NCI-H460 (cell line): ENCODE measurements at regions not wholly inside any gene's neighbourhood (a gene's known extent, or its start where the extent isn't known, plus 50 kb on each side); places are given as distances from the start of the nearest gene placed in this dataset.
"Not testable (repeated sequence)": the region's sequence is repeated elsewhere in the genome, so short reads cannot be mapped to it uniquely, and the experiment has no call there.

Experiments
- DNase-seq: peaks from one replicate; pipeline ENCODE4 v3.0.0-alpha.2; 2016; ENCODE audit warnings: low read depth; ENCODE audit errors: extremely low read depth

- no peak for DNase-seq
These were observed 122.9 kb downstream of the METRNL start for GRCh38 chr17:83202002-83203000.

- DNase-seq = no peak
These were observed 123.7 kb downstream of the METRNL start for GRCh38 chr17:83203073-83203471.

- no peak for DNase-seq
These were observed 124.2 kb downstream of the METRNL start for GRCh38 chr17:83203472-83204221.

- no peak for DNase-seq
These were observed 124.9 kb downstream of the METRNL start for GRCh38 chr17:83204230-83204725.

- DNase-seq = not testable (repeated sequence)
These were observed 125.5 kb downstream of the METRNL start for GRCh38 chr17:83204736-83205386.

- not testable (repeated sequence) for DNase-seq
These were observed 126.1 kb downstream of the METRNL start for GRCh38 chr17:83205387-83206035.

- DNase-seq = not testable (repeated sequence)
These were observed 126.6 kb downstream of the METRNL start for GRCh38 chr17:83206036-83206394.

- not testable (repeated sequence) for DNase-seq
These were observed 127.6 kb downstream of the METRNL start for GRCh38 chr17:83206819-83207588.

GRCh38 chr17:83247001-83247400 lies 167.6 kb downstream of the METRNL start:
- DNase-seq = not testable (repeated sequence)
